ENCODE measurements at regions not wholly inside any gene's neighbourhood (a gene's known extent, or its start where the extent isn't known, plus 50 kb on each side); places are given as distances from the start of the nearest gene placed in this dataset.

- TF ChIP-seq ZNF274 (IDR thresholded peaks at IDR 0.05; ENCODE audit: borderline replicate concordance, extremely low read depth, low read length) (no peak), SP2 (IDR thresholded peaks at IDR 0.05; ENCODE audit: low read length) (no peak), EGR1 (IDR thresholded peaks at IDR 0.05; ENCODE audit: borderline replicate concordance, low read depth, low read length) (no peak)
These were observed 91.6 kb upstream of the FSTL4 start (continued) for GRCh38 chr5:133703935-133704334.
